Fibroblast of the aortic adventitia (primary cell): ENCODE measurements at regions not wholly inside any gene's neighbourhood (a gene's known extent, or its start where the extent isn't known, plus 50 kb on each side); places are given as distances from the start of the nearest gene placed in this dataset.
"Not testable (repeated sequence)": the region's sequence is repeated elsewhere in the genome, so short reads cannot be mapped to it uniquely, and the experiment has no call there.

Experiments
- DNase-seq: peaks from one replicate; pipeline ENCODE4 v3.0.0-alpha.2; 2010; ENCODE audit warnings: low read depth
- H3K4me3 ChIP-seq: 2 replicates; pipeline ENCODE4 v1.5.1; 2011; ENCODE audit warnings: low read depth, mild to moderate bottlenecking, control low read depth, low read length, moderate library complexity
- TF ChIP-seq, protein P1 (sequence below): IDR thresholded peaks from 2 replicates; pipeline ENCODE4 v1.5.1; 2011; ENCODE audit warnings: mild to moderate bottlenecking, low read length, control low read depth, inconsistent platforms; ENCODE audit not compliant: insufficient read depth

DNA sequence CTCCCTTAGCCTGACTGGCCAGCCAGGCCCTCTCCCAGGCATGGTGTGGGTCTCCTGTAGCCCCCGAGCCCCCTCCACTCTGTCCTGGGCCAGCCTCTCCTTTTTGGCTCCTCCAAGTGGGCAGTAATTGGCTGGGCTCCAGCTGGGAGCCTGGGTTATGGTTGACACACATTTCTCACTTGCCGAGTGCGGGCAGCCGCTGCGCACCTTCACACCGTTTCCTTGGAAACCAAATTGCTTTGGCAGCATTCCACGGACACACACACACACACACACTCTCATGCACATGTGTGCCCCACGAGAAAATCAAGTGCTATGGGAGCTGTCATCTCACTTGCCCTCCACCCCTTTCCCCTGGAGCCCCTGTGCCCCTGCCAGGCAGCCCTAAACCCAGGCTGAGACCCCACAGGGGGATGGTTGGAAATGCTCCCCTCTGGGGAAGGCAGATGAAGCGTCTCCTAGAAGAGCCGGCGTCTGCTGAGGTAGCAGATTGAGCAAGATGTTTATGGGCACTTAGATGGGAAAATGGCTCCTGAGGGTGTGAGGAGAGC lies 402.7 kb upstream of the TNRC6C start:
- TF ChIP-seq, protein P1, sequence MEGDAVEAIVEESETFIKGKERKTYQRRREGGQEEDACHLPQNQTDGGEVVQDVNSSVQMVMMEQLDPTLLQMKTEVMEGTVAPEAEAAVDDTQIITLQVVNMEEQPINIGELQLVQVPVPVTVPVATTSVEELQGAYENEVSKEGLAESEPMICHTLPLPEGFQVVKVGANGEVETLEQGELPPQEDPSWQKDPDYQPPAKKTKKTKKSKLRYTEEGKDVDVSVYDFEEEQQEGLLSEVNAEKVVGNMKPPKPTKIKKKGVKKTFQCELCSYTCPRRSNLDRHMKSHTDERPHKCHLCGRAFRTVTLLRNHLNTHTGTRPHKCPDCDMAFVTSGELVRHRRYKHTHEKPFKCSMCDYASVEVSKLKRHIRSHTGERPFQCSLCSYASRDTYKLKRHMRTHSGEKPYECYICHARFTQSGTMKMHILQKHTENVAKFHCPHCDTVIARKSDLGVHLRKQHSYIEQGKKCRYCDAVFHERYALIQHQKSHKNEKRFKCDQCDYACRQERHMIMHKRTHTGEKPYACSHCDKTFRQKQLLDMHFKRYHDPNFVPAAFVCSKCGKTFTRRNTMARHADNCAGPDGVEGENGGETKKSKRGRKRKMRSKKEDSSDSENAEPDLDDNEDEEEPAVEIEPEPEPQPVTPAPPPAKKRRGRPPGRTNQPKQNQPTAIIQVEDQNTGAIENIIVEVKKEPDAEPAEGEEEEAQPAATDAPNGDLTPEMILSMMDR: no peak
- H3K4me3 ChIP-seq: no peak overlapping the region
- DNase-seq: no peak

DNA sequence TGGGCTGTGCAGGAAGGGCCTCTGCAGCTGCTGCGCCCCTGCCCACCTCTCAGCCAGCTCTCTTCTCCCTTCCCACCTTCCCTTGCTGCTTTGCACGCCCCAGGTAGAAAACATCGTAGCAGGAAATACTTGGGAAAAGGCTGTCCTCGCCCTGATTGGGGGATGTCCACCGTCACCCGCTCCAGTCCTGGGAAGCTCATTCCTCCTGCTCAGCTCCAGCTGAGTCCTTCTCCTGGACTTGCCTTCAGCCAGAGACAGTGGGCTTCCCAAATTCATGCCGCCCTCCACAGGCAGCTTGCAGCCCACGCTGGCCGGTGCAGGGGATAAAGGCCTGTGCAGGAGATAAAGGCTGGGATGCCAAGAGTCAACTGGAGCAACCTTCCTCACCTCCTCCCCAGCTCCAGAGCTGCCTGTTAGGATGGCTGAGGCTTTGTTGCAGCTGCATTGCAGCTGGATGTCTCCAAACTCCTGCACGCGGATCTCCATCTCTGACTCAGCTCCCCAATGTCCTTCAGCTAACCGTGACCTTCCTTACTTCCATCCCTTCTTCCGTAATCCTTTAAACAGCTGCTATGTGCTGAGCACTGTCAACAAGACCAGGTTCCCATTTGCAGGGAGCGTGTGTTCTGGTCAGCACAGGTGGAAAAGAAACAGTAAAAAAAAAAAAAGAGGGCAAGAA lies 402.0 kb upstream of the TNRC6C start:
- no peak overlapping the region for H3K4me3 ChIP-seq
- no peak for DNase-seq
- TF ChIP-seq, protein P1: no peak

DNA sequence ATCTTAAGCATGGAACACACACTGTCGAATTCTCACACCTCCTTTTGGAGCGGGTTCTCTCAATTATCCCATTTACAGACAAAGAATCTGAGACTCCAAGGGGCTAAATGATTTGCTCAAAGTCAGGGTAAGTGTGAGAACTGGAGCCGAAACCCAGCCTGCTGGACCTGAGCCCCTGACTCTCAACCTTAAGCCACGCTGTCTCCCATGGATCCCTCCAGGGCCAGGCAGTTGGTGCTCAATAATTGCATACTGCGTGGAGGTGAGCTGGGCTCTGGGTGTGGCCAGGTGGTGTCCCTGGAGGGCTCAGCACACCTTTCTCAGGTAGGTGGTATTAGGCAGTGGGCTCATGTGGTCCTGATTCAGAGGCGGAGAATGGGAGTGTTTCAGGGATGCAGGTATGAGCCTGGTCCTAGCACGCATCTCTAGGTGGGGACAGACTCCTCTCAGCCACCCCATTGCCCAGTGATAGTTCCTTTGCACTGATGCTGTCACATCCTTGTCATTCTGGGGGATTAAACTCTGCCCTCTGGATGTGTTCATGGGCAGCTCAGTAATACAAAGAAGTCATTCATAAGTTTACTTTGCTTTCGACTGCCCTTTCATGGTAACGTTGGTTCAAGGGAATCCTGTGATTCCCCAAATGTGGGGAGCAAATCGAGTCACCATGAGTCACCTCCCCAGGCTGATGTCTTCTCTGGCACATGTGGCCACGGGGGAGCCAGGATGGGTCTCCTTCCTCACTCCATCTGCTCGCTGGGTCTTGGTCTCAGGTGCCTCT lies 399.5 kb upstream of the TNRC6C start:
- no peak overlapping the region for H3K4me3 ChIP-seq
- DNase-seq: no peak

DNA sequence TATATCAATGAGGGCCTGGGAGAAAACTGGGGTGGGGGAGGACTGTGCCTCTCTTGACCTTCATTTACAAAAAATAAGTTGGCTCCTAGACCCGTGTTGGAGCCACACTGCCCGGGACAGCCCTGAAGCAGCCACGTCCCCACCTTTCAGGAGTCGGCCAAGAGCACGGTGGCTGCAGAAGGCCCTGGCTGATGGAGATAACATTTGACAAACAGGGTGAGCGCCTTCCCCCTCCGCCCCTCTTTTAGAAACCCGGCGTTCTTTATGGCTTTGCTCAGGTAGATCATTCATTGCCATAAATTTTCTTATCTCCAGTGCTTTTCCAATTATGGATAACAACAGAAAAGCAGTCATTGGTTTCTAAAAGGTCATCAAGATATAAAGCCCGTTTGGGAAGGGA lies 398.1 kb upstream of the TNRC6C start:
- TF ChIP-seq, protein P1: no peak
- no peak overlapping the region for H3K4me3 ChIP-seq
- no peak for DNase-seq

More for the DNA sequence above, 399.5 kb upstream of the TNRC6C start:
- TF ChIP-seq, protein P1: no peak

GRCh38 chr17:77560841-77561240 lies 397.7 kb upstream of the TNRC6C start:
- H3K4me3 ChIP-seq: no peak overlapping the region
- DNase-seq: no peak
- TF ChIP-seq, protein P1: no peak

GRCh38 chr17:77562361-77562760 lies 396.1 kb upstream of the TNRC6C start:
- not testable (repeated sequence) for DNase-seq, H3K4me3 ChIP-seq

- TF ChIP-seq, protein P1: no peak
- no peak for DNase-seq
- no peak overlapping the region for H3K4me3 ChIP-seq
These were observed 394.9 kb upstream of the TNRC6C start for GRCh38 chr17:77563439-77564102.
